Retina (tissue), 1 donor: ENCODE measurements at regions not wholly inside any gene's neighbourhood (a gene's known extent, or its start where the extent isn't known, plus 50 kb on each side); places are given as distances from the start of the nearest gene placed in this dataset.
A peak's percentile ranks its signal among the peaks of the same experiment; 100 is the strongest.

Experiments used
- DNase-seq: peaks from one replicate; pipeline ENCODE4 v3.0.0-alpha.2; 2016

DNA sequence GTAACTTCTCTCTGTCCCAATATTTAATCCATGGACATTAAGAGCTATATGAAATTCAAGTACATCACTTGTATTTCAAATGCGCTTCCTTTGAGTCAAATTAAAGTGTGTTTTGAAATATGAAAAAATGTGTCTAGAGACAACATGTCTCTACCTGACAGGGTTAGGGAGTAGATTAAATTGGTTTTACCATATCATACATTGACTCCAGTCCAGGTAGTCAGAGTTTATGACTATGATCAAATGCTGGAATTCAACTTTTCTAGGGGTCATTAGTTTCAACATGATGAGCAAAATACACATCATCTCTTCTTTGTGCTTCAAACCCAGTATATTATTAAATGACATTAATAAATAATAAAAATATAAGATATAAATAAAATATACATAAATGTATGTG lies 259.2 kb downstream of the CDH10 start:
- no peak for DNase-seq

DNA sequence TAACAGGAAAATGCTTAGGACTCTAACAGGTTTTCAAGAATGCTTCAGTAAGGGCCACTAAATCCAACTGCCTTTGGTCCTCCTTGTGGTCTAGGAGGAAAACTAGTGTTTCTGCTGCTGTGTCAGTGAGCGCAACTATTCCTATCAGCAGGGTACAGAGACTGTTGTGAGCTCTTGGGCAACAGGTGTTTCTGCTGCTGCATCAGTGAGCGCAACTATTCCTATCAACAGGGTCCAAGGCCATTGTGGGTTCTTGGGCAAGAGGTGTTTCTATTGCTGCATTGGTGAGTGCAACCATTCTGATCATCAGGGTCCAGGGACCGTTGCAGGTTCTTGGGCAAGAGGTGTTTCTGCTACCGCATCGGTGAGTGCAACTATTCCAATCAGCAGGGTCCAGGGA lies 256.3 kb downstream of the CDH10 start:
- no peak for DNase-seq

DNA sequence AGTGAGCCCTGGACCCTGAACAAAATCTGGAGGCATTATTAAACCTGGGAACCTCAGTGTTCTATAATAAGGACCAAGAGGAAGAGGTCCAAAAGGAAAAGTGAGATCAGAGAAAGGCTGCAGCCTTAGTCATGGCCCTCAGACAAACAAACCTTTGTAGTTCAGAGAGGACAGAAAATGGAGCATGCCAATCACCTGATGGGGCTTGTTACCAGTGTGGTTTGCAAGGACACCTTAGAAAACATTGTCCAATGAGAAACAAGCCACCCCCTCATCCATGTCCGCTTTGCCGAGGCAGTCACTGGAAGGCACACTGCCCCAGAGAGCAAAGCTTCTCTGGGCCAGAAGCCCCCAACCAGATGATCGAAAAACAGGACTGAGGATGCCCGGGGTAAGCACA lies 254.8 kb downstream of the CDH10 start:
- no peak for DNase-seq

DNA sequence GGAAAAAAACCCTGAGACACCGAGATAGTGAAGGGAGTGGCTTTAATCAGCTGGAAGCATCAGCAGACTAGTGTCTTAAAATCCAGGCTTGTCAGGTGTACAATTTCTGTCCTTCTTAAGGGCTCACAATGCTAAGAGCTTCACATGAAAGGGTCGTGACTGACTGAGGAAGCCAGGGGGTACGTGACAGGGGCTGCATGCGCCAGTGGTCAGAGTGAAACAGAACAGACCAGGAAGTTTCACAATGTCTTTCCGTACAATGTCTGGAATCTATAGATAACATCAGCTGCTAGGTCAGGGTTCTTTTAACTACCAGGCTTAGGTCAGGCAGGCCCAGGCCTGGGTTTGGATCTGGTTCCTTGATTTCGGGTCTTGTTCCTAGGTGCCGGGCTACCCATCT lies 253.0 kb downstream of the CDH10 start:
- DNase-seq = no peak

DNA sequence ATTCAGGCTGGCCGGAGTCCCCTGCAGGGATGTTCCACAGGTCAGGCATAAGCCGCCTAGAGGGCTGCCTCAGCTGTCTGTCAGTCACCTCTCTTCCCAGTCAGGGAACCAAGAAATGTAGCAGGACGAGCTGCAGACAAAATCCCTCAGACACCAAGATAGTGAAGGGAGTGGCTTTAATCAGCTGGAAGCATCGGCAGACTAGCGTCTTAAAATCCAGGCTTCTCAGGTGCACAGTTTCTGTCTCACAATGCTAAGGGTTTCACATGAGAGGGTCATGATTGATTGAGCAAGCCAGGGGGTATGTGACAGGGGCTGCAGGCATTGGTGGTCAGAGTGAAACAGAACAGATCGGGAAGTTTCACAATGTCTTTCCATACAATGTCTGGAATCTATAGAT lies 247.2 kb downstream of the CDH10 start:
- DNase-seq = no peak

DNA sequence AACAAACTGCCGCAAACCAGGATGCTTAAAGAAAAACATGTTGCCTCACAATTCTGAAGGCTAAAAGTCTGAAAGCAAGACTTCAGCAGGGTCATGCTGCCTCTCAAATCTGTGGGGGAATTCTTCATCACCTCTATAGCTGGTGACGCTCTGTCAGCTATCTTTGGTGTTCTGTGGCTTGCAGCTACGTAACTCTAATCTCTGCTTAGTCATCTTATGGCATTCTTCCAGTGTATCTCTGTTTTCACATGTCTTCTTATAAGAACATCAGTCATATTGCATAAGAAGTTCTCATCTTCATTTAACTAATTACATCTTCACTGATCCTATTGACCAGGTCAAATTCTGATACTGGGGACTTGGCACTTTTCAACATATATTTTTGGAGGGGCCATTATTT lies 243.0 kb downstream of the CDH10 start:
- DNase-seq = no peak

DNA sequence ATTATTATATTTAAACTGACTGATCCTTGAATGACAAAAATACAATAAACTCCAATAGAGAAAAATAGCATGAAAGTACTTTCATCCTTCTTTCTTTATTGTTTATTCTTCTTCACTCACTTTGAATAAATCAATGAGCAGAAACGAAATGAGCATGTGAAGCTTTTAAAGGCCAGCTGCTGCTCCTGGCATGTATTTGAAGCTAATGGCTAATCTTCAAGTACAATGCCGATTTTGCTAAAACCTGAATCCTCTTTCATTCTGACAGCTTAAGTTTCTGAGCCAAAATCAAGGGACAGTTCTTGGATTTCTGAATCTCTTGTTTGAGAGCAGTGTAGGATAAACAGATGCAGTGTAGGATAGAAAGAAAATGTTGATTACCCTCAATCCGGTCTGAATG lies 237.3 kb downstream of the CDH10 start:
- DNase-seq = peak; percentile 5

DNA sequence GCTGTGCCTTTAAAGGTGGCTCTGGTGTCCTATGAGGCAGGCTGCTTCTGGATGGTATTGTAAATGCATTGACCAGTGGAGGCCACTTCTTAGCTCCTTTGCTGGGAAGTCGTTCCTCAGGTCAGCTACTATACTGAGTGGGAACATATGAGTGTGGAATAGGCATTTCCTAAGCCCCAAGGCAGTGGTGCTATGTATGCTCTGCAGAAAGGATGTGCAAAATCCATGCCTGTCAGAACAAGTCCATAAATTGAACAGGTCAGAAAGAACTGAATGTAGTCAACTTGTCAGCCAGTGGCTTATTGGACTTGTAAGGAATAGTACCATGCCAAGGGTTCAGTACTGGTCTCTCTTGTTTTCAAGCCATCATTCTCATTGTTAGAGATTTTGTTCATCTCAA lies 216.4 kb downstream of the CDH10 start:
- DNase-seq = no peak

DNA sequence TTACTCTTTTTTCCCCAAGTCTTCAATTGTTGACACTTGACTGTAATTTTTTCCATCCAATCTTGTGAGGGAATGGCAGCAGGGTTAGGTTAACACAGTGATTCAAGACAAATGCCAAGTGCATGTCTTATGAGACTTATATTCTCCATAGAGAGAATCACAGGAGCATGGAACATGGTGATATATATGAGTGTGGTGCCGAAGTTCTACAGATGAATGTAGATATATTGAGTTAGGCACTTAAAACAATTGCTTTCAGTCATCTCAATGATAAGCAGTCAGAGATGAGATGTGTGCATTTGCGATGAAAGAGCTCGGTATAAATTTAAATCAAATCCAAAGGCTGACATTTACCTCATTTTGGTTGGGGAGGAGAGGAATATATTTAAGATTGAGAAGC lies 211.2 kb downstream of the CDH10 start:
- no peak for DNase-seq
